Esophagus squamous epithelium (tissue), 4 donors: ENCODE measurements at regions not wholly inside any gene's neighbourhood (a gene's known extent, or its start where the extent isn't known, plus 50 kb on each side); places are given as distances from the start of the nearest gene placed in this dataset.

ENCODE experiments used
- CTCF ChIP-seq, 6 experiments: fragments of 450-650 bp in 4 of 6; fragments of 200-600 bp in 2 of 6; sonication (generic) in 2 of 6; IDR thresholded peaks; one replicate each; pipeline ENCODE4 v1.5.1; 2016 to 2019; ENCODE audit warnings: antibody characterized with exemption in 6 of 6, mild to moderate bottlenecking in 4 of 6, moderate library complexity in 4 of 6
- POLR2A ChIP-seq, 4 donors: fragments of 450-650 bp; IDR thresholded peaks; one replicate each; pipeline ENCODE4 v1.6.1; 2017; ENCODE audit warnings: antibody characterized with exemption in 4 of 4, mild to moderate bottlenecking in 4 of 4, moderate library complexity in 3 of 4

- TF ChIP-seq CTCF (IDR thresholded peaks at IDR 0.05): no peak
- no peak for TF ChIP-seq POLR2A (IDR thresholded peaks at IDR 0.05)
These were observed 494.0 kb upstream of the FAT3 start for GRCh38 chr11:91730620-91731019.
